C1 segment of cervical spinal cord (tissue), 14 donors: ENCODE measurements at regions not wholly inside any gene's neighbourhood (a gene's known extent, or its start where the extent isn't known, plus 50 kb on each side); places are given as distances from the start of the nearest gene placed in this dataset.
"Not testable (repeated sequence)": the region's sequence is repeated elsewhere in the genome, so short reads cannot be mapped to it uniquely, and the experiment has no call there.

Experiments used
- DNase-seq, 14 donors: peaks; one replicate each; lab custom pipeline; 2025; lab: John Stamatoyannopoulos, UW

- DNase-seq = no peak
Measured at GRCh38 chr7:125481323-125481722, 551.7 kb upstream of the POT1 start.

DNA sequence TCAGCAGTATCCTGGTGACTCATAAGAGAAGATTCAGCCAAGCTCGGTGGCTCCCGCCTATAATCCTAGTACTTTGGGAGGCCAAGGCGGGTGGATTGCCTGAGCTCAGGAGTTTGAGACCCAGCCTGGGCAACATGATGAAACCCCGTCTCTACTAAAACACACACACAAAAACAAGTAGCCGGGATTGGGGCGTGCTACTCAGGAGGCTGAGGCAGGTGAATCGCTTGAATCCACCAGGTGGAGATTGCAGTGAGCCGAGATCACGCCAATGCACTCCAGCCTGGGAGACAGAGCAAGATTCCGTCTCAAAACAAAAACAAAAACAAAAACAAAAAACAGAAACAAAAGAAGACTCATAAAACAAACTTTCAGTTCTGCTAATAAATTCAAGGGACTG is 551.1 kb upstream of the POT1 start:
- no peak for DNase-seq

- DNase-seq = no peak
Measured at GRCh38 chr7:125468855-125469174, 539.2 kb upstream of the POT1 start.

GRCh38 chr7:125467996-125468854 is 538.6 kb upstream of the POT1 start:
- DNase-seq = no peak

DNA sequence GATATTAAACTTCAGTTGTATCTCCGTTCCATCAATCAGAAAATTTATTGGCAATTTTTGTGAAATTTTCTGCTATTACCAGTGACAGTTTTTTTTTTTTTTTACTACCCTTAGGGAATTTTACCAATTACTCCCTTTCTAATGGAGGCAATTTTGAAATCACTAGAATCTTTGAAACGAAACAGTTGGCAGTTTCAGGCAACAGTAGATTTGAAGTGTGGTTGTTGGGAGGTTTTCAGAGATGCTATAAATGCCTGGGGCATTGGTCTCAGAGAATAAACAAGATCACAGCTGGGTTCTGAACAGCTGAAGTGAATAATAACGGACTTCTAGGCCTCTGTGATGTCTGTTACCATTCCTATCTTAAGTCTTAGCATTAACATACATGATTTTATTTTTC is 535.9 kb upstream of the POT1 start:
- no peak for DNase-seq

- no peak for DNase-seq
Measured at GRCh38 chr7:125462615-125463014, 533.0 kb upstream of the POT1 start.

DNA sequence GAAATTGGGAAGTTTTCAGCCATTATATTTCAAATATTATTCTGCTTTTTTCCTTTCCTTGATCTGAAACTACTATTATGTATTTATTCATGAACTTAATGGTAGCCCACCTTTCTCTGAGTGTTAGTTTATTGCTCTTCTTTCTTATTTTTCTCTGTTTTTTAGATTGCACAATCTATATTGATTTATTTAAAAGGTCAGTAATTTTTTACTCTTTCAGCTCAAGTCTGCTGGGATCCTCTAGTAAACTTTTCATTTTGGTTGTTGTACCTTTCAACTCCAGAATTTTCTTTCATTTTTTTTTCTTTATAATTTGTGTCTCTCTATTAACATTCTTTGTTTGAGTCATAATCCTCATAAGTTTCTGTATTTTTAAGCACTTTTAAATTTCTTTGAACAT is 529.4 kb upstream of the POT1 start:
- no peak for DNase-seq

GRCh38 chr7:125450749-125451148 is 521.1 kb upstream of the POT1 start:
- DNase-seq = no peak

- no peak for DNase-seq
Measured at GRCh38 chr7:125445836-125446235, 516.2 kb upstream of the POT1 start.

DNA sequence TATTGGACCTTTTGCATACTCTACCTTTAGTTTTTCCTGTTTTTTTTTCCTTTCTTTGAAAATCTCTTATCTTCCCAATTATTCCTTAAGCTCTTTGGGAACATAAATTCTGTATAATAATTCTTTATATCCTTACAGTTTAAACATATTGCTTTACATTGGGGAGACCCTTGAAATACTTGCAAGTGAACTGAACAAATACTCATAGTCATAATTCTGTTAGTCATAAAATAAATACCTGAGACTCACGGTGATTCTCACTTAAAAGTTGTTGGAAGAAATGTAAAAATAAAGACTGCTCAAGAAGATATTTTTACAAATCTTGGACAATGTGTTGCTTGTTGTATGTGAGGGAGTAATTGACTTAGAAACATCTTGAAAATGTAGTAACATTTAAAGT is 515.2 kb upstream of the POT1 start:
- DNase-seq = no peak

DNA sequence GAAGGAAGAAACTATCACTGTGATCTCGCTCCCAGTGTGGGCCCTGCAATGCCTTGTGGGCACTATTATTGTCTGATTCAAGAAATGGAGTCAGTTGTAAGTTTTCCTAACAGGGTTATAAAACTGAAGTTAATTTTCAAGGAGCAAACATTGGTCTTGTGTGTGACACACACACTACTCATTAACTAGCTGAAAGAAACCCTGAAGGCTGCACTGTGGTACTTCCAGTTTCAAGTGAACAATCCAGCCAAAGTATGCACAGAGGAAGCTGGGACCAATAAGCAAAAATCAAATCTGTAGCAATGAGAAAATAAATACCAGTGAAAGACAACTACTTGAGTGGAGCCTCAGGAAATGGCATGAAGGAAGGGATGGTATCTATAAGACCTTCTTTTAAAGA is 506.6 kb upstream of the POT1 start:
- no peak for DNase-seq

DNA sequence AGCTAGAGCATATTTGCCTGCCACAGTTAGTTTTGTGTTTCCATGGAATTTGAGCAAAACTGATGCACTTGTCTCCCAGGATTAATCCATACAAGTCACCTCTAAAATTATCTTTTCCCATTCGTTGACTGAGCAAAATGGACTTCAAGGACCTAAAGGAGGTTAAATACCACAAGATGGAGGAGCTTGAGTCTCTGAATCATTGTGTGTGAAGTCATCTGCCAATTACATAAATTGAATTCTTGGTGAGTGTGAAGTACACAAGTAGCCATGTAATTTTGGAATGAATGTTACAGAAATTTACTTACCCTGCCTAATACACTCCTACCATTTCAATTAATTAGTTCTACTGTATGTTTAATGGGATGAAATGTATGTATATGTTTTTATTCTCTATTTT is 501.7 kb upstream of the POT1 start:
- no peak for DNase-seq

GRCh38 chr7:125430013-125430412 is 500.4 kb upstream of the POT1 start:
- no peak for DNase-seq

GRCh38 chr7:125427676-125428075 is 498.1 kb upstream of the POT1 start:
- no peak for DNase-seq

- DNase-seq = no peak
Measured at GRCh38 chr7:125425506-125425905, 495.9 kb upstream of the POT1 start.

GRCh38 chr7:125424721-125425120 is 495.1 kb upstream of the POT1 start:
- DNase-seq = no peak

DNA sequence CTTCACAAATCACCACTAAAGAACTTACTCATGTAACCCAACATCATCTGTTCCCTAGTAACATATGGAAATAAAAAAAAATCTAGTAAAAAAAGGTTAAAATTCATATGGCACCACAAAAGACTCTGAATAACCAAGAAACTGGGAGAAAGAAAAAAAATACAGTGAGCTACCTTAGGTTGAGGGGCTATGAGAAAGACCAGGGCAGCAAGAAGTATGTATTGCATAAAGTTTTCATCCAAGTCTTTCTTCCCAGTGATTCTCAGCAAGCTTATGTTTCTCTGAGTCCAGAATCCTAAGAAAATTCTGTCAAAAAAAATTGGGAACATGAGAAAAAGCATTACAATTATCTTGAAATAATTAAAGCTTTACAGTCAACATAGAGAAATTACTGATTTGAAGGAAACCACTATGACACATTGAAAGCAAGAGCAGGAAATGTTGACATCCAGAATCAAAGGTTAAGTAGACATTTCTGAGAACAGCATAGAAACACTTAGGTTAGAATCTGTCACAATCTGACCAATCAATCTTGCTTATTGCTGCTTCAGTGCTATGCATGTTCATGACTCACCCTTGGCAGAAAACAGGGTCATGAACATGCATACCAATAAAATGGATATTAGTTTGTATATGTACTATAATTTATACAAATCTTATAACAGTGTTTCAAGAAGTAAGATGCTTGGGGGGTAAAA is 494.0 kb upstream of the POT1 start:
- DNase-seq = no peak

GRCh38 chr7:125421407-125421806 is 491.8 kb upstream of the POT1 start:
- DNase-seq = not testable (repeated sequence)

- no peak for DNase-seq
Measured at GRCh38 chr7:125412890-125413665, 483.5 kb upstream of the POT1 start.

DNA sequence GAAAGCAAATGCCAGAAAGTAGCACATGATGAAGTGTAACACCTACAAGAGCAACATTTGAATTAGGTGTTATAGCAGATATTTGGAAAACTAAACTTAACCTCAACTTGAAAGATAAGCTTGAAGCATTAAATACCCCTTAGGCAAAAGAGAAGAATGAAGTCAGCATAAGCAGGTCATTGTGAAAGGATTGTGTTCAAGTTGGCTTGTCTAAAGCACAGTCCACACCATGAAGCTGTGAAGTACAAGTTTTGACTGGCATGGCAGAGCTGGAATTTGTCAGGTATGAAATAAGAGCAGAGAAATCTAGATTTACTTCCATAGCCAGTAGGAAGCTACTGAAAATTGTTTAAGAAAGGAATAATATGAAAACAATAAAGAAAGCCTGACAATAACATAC is 480.3 kb upstream of the POT1 start:
- no peak for DNase-seq

DNA sequence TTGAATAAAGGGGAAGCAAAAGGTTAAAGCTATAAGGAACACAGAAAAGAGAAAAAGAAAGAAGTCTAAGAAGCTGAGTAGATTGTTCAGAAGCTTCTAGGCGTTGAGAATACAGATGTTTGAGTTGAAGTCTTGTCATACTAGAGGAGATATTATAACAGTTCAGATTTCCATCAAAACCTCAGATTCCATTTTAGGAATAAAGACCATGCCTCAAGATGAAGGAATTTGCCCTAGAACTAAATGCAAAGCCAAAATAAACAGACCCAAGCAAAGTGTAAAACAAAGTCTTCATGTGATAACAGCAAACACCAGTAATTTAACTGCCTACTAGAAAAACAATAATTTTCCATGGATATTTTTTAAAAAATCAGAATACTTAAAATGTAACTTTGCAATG is 476.5 kb upstream of the POT1 start:
- DNase-seq = no peak

GRCh38 chr7:125399408-125399807 is 469.8 kb upstream of the POT1 start:
- DNase-seq = no peak
